Cardiac septum (tissue), 1 donor: ENCODE measurements at regions not wholly inside any gene's neighbourhood (a gene's known extent, or its start where the extent isn't known, plus 50 kb on each side); places are given as distances from the start of the nearest gene placed in this dataset.
"Not testable (repeated sequence)": the region's sequence is repeated elsewhere in the genome, so short reads cannot be mapped to it uniquely, and the experiment has no call there.

Source experiments
- DNase-seq: peaks from one replicate; pipeline ENCODE4 v3.0.0-alpha.2; 2020; ENCODE audit warnings: low spot score
- intact Hi-C: fragments of 100-400 bp; cut with DNase I; formaldehyde crosslinking; loops from one replicate; pipeline ENCODE4 v1.14.0; 2022
- donor health status: DM: no; HTN: no; CAD: no.

GRCh38 chr9:24096756-24097155 is 270.7 kb upstream of the ELAVL2 start:
- no peak for DNase-seq
- intact Hi-C loops = no loop called here

GRCh38 chr9:24095246-24095645 is 269.2 kb upstream of the ELAVL2 start:
- DNase-seq = no peak
- intact Hi-C loops = no loop called here

- intact Hi-C loops = no loop called here
- no peak for DNase-seq
Observed at GRCh38 chr9:24090566-24090965, 264.5 kb upstream of the ELAVL2 start.

GRCh38 chr9:24073666-24074065 is 247.6 kb upstream of the ELAVL2 start:
- no peak for DNase-seq
- intact Hi-C loops = no loop called here

- DNase-seq = no peak
- intact Hi-C loops = no loop called here
Observed at GRCh38 chr9:24073007-24073592, 247.1 kb upstream of the ELAVL2 start.

GRCh38 chr9:24071716-24072115 is 245.7 kb upstream of the ELAVL2 start:
- intact Hi-C loops = no loop called here
- no peak for DNase-seq

- DNase-seq = no peak
Observed at GRCh38 chr9:24071091-24071490, 245.1 kb upstream of the ELAVL2 start.

GRCh38 chr9:24067107-24067506 is 241.1 kb upstream of the ELAVL2 start:
- intact Hi-C loops, DNase-seq: not testable (repeated sequence)

More at GRCh38 chr9:24071091-24071490, 245.1 kb upstream of the ELAVL2 start:
- intact Hi-C loops = no loop called here

- intact Hi-C loops = no loop called here
- no peak for DNase-seq
Observed at GRCh38 chr9:24059651-24060050, 233.6 kb upstream of the ELAVL2 start.

- no peak for DNase-seq
- intact Hi-C loops = no loop called here
Observed at GRCh38 chr9:24051587-24051986, 225.5 kb upstream of the ELAVL2 start.

- intact Hi-C loops, DNase-seq: not testable (repeated sequence)
Observed at GRCh38 chr9:24050239-24050638, 224.2 kb upstream of the ELAVL2 start.

- intact Hi-C loops = no loop called here
- DNase-seq = no peak
Observed at GRCh38 chr9:24045150-24045549, 219.1 kb upstream of the ELAVL2 start.

- intact Hi-C loops = no loop called here
- no peak for DNase-seq
Observed at GRCh38 chr9:24044576-24044975, 218.5 kb upstream of the ELAVL2 start.

- intact Hi-C loops = no loop called here
- DNase-seq = no peak
Observed at GRCh38 chr9:24041160-24041690, 215.2 kb upstream of the ELAVL2 start.

GRCh38 chr9:24036459-24036858 is 210.4 kb upstream of the ELAVL2 start:
- intact Hi-C loops = no loop called here
- no peak for DNase-seq

GRCh38 chr9:24035816-24036215 is 209.8 kb upstream of the ELAVL2 start:
- no peak for DNase-seq
- intact Hi-C loops = no loop called here

- intact Hi-C loops = no loop called here
- DNase-seq = no peak
Observed at GRCh38 chr9:24011881-24012280, 185.8 kb upstream of the ELAVL2 start.

- no peak for DNase-seq
- intact Hi-C loops = no loop called here
Observed at GRCh38 chr9:24011009-24011717, 185.1 kb upstream of the ELAVL2 start.

GRCh38 chr9:24009322-24009721 is 183.3 kb upstream of the ELAVL2 start:
- intact Hi-C loops = no loop called here
- DNase-seq = no peak

GRCh38 chr9:24007185-24007584 is 181.1 kb upstream of the ELAVL2 start:
- intact Hi-C loops = no loop called here
- DNase-seq = no peak

GRCh38 chr9:23991874-23992273 is 165.8 kb upstream of the ELAVL2 start:
- intact Hi-C loops = not testable (repeated sequence)

More at GRCh38 chr9:23991874-23992273, 165.8 kb upstream of the ELAVL2 start:
- not testable (repeated sequence) for DNase-seq
